ENCODE measurements at regions not wholly inside any gene's neighbourhood (a gene's known extent, or its start where the extent isn't known, plus 50 kb on each side); places are given as distances from the start of the nearest gene placed in this dataset.
A peak's percentile ranks its signal among the peaks of the same experiment; 100 is the strongest.

DNA sequence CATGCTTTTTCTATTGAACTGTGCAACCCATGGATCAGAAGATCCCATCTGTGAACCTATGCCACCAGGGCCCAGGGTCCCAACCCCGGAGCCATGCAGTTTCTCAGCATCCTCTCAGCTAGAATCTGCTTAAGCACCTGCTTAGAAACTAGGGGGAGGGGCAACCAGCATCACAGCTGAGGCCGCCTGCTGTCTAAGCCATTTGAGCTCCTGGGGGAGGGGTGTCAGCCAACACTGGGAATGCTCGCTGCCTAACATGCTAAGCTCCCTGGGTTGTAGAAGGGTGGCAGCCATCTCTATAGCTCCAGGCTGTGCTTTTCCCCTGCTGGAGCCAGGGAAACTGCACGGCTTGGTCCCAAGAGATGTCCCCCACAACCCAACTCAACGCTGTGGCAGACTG is 322.8 kb downstream of the EDEM1 start (continued):
- TF ChIP-seq NR4A1 (CRISPR knock-in tag; IDR thresholded peaks at IDR 0.05) = no peak
- TF ChIP-seq NR4A1 (tag; IDR thresholded peaks at IDR 0.05) = no peak

DNA sequence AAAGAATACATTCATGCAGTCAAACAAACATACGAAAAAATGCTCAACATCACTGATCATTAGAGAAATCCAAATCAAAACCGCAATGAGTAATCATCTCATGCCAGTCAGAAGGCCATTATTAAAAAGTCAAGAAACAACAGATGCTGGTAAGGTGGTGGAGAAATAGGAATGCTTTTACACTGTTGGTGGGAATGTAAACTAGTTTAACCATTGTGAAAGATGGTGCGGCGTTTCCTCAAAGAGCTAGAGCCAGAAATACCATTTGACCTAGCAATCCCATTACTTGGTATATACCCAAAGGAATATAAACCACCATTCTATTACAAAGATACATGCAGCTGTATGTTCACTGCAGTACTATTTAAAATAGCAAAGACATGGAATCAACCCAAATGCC is 330.4 kb downstream of the EDEM1 start:
- POLR2A ChIA-PET = no interaction called here
- Histone ChIP-seq H3K4me3 (no peak overlapping the region), H3K79me2 (ENCODE audit: control insufficient read depth, insufficient read depth, low read length) (no peaks in the 10 kb centered on the region), H3K9ac (ENCODE audit: insufficient read depth in 1 of 2, low read depth in 2 of 2, low read length in 2 of 2) (no peak overlapping the region), H2AFZ (ENCODE audit: low read depth, low read length) (no peak overlapping the region), H3K36me3 (ENCODE audit: control insufficient read depth, insufficient read depth, low read length) (no peaks in the 10 kb centered on the region), H3K9me1 (ENCODE audit: control insufficient read depth, insufficient read depth, low read length) (no peaks in the 10 kb centered on the region), H3K9me3 (replicated peaks; ENCODE audit: control insufficient read depth, insufficient read depth, low read depth, low read length) (no peaks in the 10 kb centered on the region), H3K4me2 (ENCODE audit: insufficient read depth, low read length) (no peak overlapping the region), H4K20me1 (replicated peaks; ENCODE audit: control insufficient read depth, insufficient read depth, low read length) (no peaks in the 10 kb centered on the region), H3K4me1 (replicated peaks in 1 of 2; ENCODE audit: control insufficient read depth in 2 of 2, insufficient read depth in 2 of 2, low read length in 2 of 2) (no peaks in the 10 kb centered on the region; a peak in 2 of 5 replicates), H3K27ac (ENCODE audit: extremely low read depth, low read depth, low read length) (no peak overlapping the region), H3K27me3 (ENCODE audit: control insufficient read depth in 2 of 2, insufficient read depth in 2 of 2, low read length in 2 of 2) (no peaks in the 10 kb centered on the region)
- DNase-seq (ENCODE audit: extremely low read depth in 1 of 4, low spot score in 3 of 4) = no peak
- no peak for ATAC-seq
- intact Hi-C loops (cut with micrococcal nuclease) = no loop called here
- CTCF ChIA-PET (ENCODE audit: low intra/inter-chr PET ratio) = no interaction called here
- FAIRE-seq = no peak
- in situ Hi-C loops (cut with MboI) = no loop called here
- BruUV-seq (replicated peaks) = no TSS peak
- TF ChIP-seq, protein P1, sequence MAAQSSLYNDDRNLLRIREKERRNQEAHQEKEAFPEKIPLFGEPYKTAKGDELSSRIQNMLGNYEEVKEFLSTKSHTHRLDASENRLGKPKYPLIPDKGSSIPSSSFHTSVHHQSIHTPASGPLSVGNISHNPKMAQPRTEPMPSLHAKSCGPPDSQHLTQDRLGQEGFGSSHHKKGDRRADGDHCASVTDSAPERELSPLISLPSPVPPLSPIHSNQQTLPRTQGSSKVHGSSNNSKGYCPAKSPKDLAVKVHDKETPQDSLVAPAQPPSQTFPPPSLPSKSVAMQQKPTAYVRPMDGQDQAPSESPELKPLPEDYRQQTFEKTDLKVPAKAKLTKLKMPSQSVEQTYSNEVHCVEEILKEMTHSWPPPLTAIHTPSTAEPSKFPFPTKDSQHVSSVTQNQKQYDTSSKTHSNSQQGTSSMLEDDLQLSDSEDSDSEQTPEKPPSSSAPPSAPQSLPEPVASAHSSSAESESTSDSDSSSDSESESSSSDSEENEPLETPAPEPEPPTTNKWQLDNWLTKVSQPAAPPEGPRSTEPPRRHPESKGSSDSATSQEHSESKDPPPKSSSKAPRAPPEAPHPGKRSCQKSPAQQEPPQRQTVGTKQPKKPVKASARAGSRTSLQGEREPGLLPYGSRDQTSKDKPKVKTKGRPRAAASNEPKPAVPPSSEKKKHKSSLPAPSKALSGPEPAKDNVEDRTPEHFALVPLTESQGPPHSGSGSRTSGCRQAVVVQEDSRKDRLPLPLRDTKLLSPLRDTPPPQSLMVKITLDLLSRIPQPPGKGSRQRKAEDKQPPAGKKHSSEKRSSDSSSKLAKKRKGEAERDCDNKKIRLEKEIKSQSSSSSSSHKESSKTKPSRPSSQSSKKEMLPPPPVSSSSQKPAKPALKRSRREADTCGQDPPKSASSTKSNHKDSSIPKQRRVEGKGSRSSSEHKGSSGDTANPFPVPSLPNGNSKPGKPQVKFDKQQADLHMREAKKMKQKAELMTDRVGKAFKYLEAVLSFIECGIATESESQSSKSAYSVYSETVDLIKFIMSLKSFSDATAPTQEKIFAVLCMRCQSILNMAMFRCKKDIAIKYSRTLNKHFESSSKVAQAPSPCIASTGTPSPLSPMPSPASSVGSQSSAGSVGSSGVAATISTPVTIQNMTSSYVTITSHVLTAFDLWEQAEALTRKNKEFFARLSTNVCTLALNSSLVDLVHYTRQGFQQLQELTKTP (IDR thresholded peaks at IDR 0.05; ENCODE audit: low read depth in 1 of 2, partially characterized antibody in 2 of 2) = peak in 1 of 2 experiments; percentile 72
- no peak for TF ChIP-seq GTF2F1 (IDR thresholded peaks at IDR 0.05; ENCODE audit: low read depth, low read length)
- 60% methylated on average over 4 of the region's 4 CpGs for WGBS (ENCODE audit: insufficient coverage, low coverage, missing lambda C conversion rate)
